IMR-90 (cell line): ENCODE measurements at regions not wholly inside any gene's neighbourhood (a gene's known extent, or its start where the extent isn't known, plus 50 kb on each side); places are given as distances from the start of the nearest gene placed in this dataset.

Experiments
- ATAC-seq: fragments of 200-7000 bp; cut with Tn5 transposase; 2 replicates; pipeline ENCODE4 v1.9.1; 2020; ENCODE audit warnings: low read depth, mild to moderate bottlenecking, moderate library complexity
- BruUV-seq: library from RNA; stranded (reverse); fragments of 400-500 nt; replicated peaks from 2 replicates; lab custom pipeline; 2021; lab: Mats Ljungman, UMichigan
- CTCF ChIA-PET: fragments of 300-600 bp; formaldehyde crosslinking; extraction: SDS; loops from one replicate; lab custom pipeline; 2021; ENCODE audit warnings: antibody characterized with exemption; lab: Yijun Ruan, JAX
- POLR2A ChIA-PET: fragments of 300-600 bp; sonication (Branson Sonifier 250); formaldehyde crosslinking; loops from one replicate; lab custom pipeline; 2022; ENCODE audit warnings: antibody characterized with exemption; ENCODE audit not compliant: unreplicated experiment; lab: Charles Lee
- DNase-seq: peaks from one replicate; pipeline ENCODE4 v3.0.0; 2013
- H2AFZ ChIP-seq: replicated peaks from 2 replicates; pipeline ENCODE3; 2013; ENCODE audit warnings: low read length, mild to moderate bottlenecking; ENCODE audit not compliant: poor library complexity
- H2AK5ac ChIP-seq: 2 replicates; pipeline ENCODE4 v1.6.1; 2013; ENCODE audit warnings: low read depth, low read length, inconsistent platforms
- H2AK9ac ChIP-seq: replicated peaks from 2 replicates; pipeline ENCODE3; 2013; ENCODE audit warnings: mild to moderate bottlenecking, low read depth, low read length, moderate library complexity; ENCODE audit not compliant: poor library complexity
- H2BK120ac ChIP-seq: 2 replicates; pipeline ENCODE4 v1.6.1; 2013; ENCODE audit warnings: low read depth, low read length, inconsistent platforms
- H2BK15ac ChIP-seq: 3 replicates; pipeline ENCODE4 v1.6.1; 2013; ENCODE audit warnings: low read depth, low read length, inconsistent platforms
- H2BK20ac ChIP-seq: 2 replicates; pipeline ENCODE4 v1.6.1; 2013; ENCODE audit warnings: low read depth, mild to moderate bottlenecking, inconsistent platforms, low read length, moderate library complexity
- H2BK5ac ChIP-seq: 2 replicates; pipeline ENCODE4 v1.6.1; 2013; ENCODE audit warnings: mild to moderate bottlenecking, low read depth, low read length, inconsistent platforms; ENCODE audit not compliant: poor library complexity, severe bottlenecking
- H3K14ac ChIP-seq: replicated peaks from 2 replicates; pipeline ENCODE4 v1.6.1; 2013; ENCODE audit warnings: low read depth, low read length, inconsistent platforms
- H3K18ac ChIP-seq: 2 replicates; pipeline ENCODE4 v1.6.1; 2013; ENCODE audit warnings: low read depth, low read length, control low read depth
- H3K23ac ChIP-seq: 2 replicates; pipeline ENCODE4 v1.6.1; 2013; ENCODE audit warnings: low read depth, low read length, inconsistent platforms
- H3K27ac ChIP-seq: 2 replicates; pipeline ENCODE4 v1.5.1; 2013; ENCODE audit warnings: mild to moderate bottlenecking, control low read depth, low read length; ENCODE audit not compliant: insufficient read depth
- H3K27me3 ChIP-seq: 2 replicates; pipeline ENCODE4 v1.6.1; 2013; ENCODE audit warnings: low read length; ENCODE audit not compliant: control insufficient read depth, insufficient read depth
- H3K36me3 ChIP-seq: 2 replicates; pipeline ENCODE4 v1.6.1; 2013; ENCODE audit warnings: low read length, mixed read lengths; ENCODE audit not compliant: control insufficient read depth, insufficient read depth
- H3K4ac ChIP-seq: 2 replicates; pipeline ENCODE4 v1.6.1; 2013; ENCODE audit warnings: low read depth, low read length, inconsistent platforms
- H3K4me1 ChIP-seq: 2 replicates; pipeline ENCODE4 v1.6.1; 2013; ENCODE audit warnings: low read length, mixed read lengths; ENCODE audit not compliant: control insufficient read depth, insufficient read depth
- H3K4me2 ChIP-seq: 2 replicates; pipeline ENCODE4 v1.6.1; 2013; ENCODE audit warnings: low read depth, mild to moderate bottlenecking, control low read depth, low read length, moderate library complexity
- H3K4me3 ChIP-seq: 2 replicates; pipeline ENCODE4 v1.5.1; 2013; ENCODE audit warnings: low read depth, mild to moderate bottlenecking, control low read depth, low read length, moderate library complexity; ENCODE audit not compliant: insufficient read depth
- H3K56ac ChIP-seq: 2 replicates; pipeline ENCODE4 v1.6.1; 2013; ENCODE audit warnings: low read length, inconsistent platforms; ENCODE audit not compliant: insufficient read depth; ENCODE audit errors: extremely low read depth
- H3K79me1 ChIP-seq, 2 experiments: 2 replicates each; pipeline ENCODE4 v1.6.1; 2013; ENCODE audit warnings: low read length in 2 of 2, inconsistent platforms in 1 of 2, low read depth in 1 of 2
- H3K9ac ChIP-seq: 2 replicates; pipeline ENCODE4 v1.6.1; 2013; ENCODE audit warnings: low read depth, low read length, control low read depth
- H3K9me1 ChIP-seq: 2 replicates; pipeline ENCODE4 v1.6.1; 2013; ENCODE audit warnings: low read length, inconsistent platforms; ENCODE audit not compliant: insufficient read depth
- H3K9me3 ChIP-seq: 2 replicates; pipeline ENCODE4 v1.6.1; 2013; ENCODE audit warnings: low read length; ENCODE audit not compliant: control insufficient read depth, insufficient read depth
- H4K20me1 ChIP-seq: 2 replicates; pipeline ENCODE4 v1.6.1; 2013; ENCODE audit warnings: low read length, inconsistent platforms; ENCODE audit not compliant: insufficient read depth
- H4K5ac ChIP-seq: 2 replicates; pipeline ENCODE4 v1.6.1; 2013; ENCODE audit warnings: mild to moderate bottlenecking, low read depth, low read length, control low read depth
- H4K8ac ChIP-seq, 2 experiments: 2 replicates each; pipeline ENCODE4 v1.6.1; 2013; ENCODE audit warnings: low read depth in 2 of 2, low read length in 2 of 2, control low read depth in 1 of 2, inconsistent platforms in 1 of 2
- H4K91ac ChIP-seq: 2 replicates; pipeline ENCODE4 v1.6.1; 2013; ENCODE audit warnings: low read depth, low read length, inconsistent platforms; ENCODE audit not compliant: insufficient read depth
- ELK1 ChIP-seq: fragments of 150-350 bp; IDR thresholded peaks from 2 replicates; pipeline ENCODE4 v1.6.1; 2016; ENCODE audit warnings: low read depth, mild to moderate bottlenecking, low read length, moderate library complexity, borderline replicate concordance
- FOS ChIP-seq: fragments of 150-350 bp; IDR thresholded peaks from 2 replicates; pipeline ENCODE4 v1.6.1; 2016; ENCODE audit warnings: low read depth, low read length
- MAFK ChIP-seq: IDR thresholded peaks from 2 replicates; pipeline ENCODE4 v1.6.1; 2012; ENCODE audit warnings: low read depth, low read length, improper control_type of control experiment
- MAZ ChIP-seq: IDR thresholded peaks from 2 replicates; pipeline ENCODE4 v1.6.1; 2012; ENCODE audit warnings: low read depth, mild to moderate bottlenecking, low read length, improper control_type of control experiment, moderate library complexity, borderline replicate concordance
- MXI1 ChIP-seq: IDR thresholded peaks from 2 replicates; pipeline ENCODE4 v1.6.1; 2012; ENCODE audit warnings: low read depth, mild to moderate bottlenecking, low read length, moderate library complexity, borderline replicate concordance
- RCOR1 ChIP-seq: IDR thresholded peaks from 2 replicates; pipeline ENCODE4 v1.6.1; 2012; ENCODE audit warnings: mild to moderate bottlenecking, low read length, improper control_type of control experiment; ENCODE audit not compliant: insufficient replicate concordance
- WGBS, 2 experiments: methylation state at CpG; one replicate each; pipeline versions ENCODE4 v1.1.5 to v1.1.7; 2013; ENCODE audit warnings: missing lambda C conversion rate in 2 of 2; ENCODE audit not compliant: insufficient read length in 1 of 2; ENCODE audit errors: extremely low coverage in 2 of 2; 5-methylcytosine and 5-hydroxymethylcytosine counted together
- dilution Hi-C: fragments of 300-500 bp; cut with HindIII; formaldehyde crosslinking; loops from one replicate; pipeline ENCODE4 v1.14.3; 2018; ENCODE audit warnings: low sequenced_read_pairs; ENCODE audit not compliant: unreplicated experiment
- in situ Hi-C: fragments of 300-500 bp; cut with MboI; formaldehyde crosslinking; loops from 3 replicates; pipeline ENCODE4 v1.14.3; 2019; ENCODE audit warnings: low sequenced_read_pairs, inconsistent platforms, mixed read lengths
- intact Hi-C: fragments of 100-400 bp; cut with micrococcal nuclease; formaldehyde crosslinking; loops from 2 replicates; pipeline ENCODE4 v1.10.0; 2022
- TF ChIP-seq, protein P1 (sequence below): conservative IDR thresholded peaks from 2 replicates; pipeline ENCODE4 v1.5.1; 2012; ENCODE audit warnings: mild to moderate bottlenecking, low read depth, low read length, improper control_type of control experiment

GRCh38 chr2:146986161-146986560 is 858.7 kb upstream of the ACVR2A start:
- TF ChIP-seq ELK1 = no peak
- TF ChIP-seq MAFK = no peak
- TF ChIP-seq, protein P1, sequence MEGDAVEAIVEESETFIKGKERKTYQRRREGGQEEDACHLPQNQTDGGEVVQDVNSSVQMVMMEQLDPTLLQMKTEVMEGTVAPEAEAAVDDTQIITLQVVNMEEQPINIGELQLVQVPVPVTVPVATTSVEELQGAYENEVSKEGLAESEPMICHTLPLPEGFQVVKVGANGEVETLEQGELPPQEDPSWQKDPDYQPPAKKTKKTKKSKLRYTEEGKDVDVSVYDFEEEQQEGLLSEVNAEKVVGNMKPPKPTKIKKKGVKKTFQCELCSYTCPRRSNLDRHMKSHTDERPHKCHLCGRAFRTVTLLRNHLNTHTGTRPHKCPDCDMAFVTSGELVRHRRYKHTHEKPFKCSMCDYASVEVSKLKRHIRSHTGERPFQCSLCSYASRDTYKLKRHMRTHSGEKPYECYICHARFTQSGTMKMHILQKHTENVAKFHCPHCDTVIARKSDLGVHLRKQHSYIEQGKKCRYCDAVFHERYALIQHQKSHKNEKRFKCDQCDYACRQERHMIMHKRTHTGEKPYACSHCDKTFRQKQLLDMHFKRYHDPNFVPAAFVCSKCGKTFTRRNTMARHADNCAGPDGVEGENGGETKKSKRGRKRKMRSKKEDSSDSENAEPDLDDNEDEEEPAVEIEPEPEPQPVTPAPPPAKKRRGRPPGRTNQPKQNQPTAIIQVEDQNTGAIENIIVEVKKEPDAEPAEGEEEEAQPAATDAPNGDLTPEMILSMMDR = no peak
- TF ChIP-seq FOS = no peak
- TF ChIP-seq MAZ = no peak
- no peak for TF ChIP-seq RCOR1
- TF ChIP-seq MXI1 = no peak
- WGBS, 2 experiments = 40% methylated on average over 1 of the region's 4 CpGs; no CpG with 5 or more reads in 1 of the 2 experiments
- H2BK20ac ChIP-seq = no peak overlapping the region
- no peak overlapping the region for H3K4me3 ChIP-seq
- no peak overlapping the region for H3K9ac ChIP-seq
- H2BK5ac ChIP-seq = no peak overlapping the region
- no peaks in the 10 kb centered on the region for H3K9me1 ChIP-seq
- BruUV-seq = no TSS peak
- H4K20me1 ChIP-seq = no peaks in the 10 kb centered on the region
- no peak overlapping the region for H2AFZ ChIP-seq
- no peak overlapping the region for H3K18ac ChIP-seq
- peaks cover 2% of the 10 kb centered on the region; the same call in 1 of the 2 replicates for H3K4me1 ChIP-seq
- H3K9me3 ChIP-seq = no peaks in the 10 kb centered on the region
- ATAC-seq = no peak
- no peak overlapping the region for H3K23ac ChIP-seq
- dilution Hi-C loops = no loop called here
- H2BK15ac ChIP-seq = no peak overlapping the region; the same call in 2 of the 3 replicates
- H3K14ac ChIP-seq = no peak overlapping the region
- intact Hi-C loops = no loop called here
- H3K36me3 ChIP-seq = no peaks in the 10 kb centered on the region
- POLR2A ChIA-PET = no interaction called here
- H3K27me3 ChIP-seq = no peaks in the 10 kb centered on the region; the same call in 1 of the 2 replicates
- no peak overlapping the region for H2BK120ac ChIP-seq
- H4K5ac ChIP-seq = no peak overlapping the region
- no peaks in the 10 kb centered on the region for H3K79me1 ChIP-seq
- no peak overlapping the region for H2AK5ac ChIP-seq
- no peak overlapping the region for H3K27ac ChIP-seq
- no peak overlapping the region for H4K8ac ChIP-seq
- no peak overlapping the region for H3K4ac ChIP-seq
- in situ Hi-C loops = no loop called here
- no peak overlapping the region for H3K56ac ChIP-seq
- no peak overlapping the region for H3K4me2 ChIP-seq
- H2AK9ac ChIP-seq = no peak overlapping the region
- DNase-seq = no peak
- CTCF ChIA-PET = no interaction called here
- H4K91ac ChIP-seq = no peak overlapping the region
